NCI-H2081 (cell line): ENCODE measurements at regions not wholly inside any gene's neighbourhood (a gene's known extent, or its start where the extent isn't known, plus 50 kb on each side); places are given as distances from the start of the nearest gene placed in this dataset.
"Not testable (repeated sequence)": the region's sequence is repeated elsewhere in the genome, so short reads cannot be mapped to it uniquely, and the experiment has no call there.

Source experiments
- DNase-seq, 2 experiments: peaks; one replicate each; lab custom pipeline; 2025; lab: John Stamatoyannopoulos, UW

DNA sequence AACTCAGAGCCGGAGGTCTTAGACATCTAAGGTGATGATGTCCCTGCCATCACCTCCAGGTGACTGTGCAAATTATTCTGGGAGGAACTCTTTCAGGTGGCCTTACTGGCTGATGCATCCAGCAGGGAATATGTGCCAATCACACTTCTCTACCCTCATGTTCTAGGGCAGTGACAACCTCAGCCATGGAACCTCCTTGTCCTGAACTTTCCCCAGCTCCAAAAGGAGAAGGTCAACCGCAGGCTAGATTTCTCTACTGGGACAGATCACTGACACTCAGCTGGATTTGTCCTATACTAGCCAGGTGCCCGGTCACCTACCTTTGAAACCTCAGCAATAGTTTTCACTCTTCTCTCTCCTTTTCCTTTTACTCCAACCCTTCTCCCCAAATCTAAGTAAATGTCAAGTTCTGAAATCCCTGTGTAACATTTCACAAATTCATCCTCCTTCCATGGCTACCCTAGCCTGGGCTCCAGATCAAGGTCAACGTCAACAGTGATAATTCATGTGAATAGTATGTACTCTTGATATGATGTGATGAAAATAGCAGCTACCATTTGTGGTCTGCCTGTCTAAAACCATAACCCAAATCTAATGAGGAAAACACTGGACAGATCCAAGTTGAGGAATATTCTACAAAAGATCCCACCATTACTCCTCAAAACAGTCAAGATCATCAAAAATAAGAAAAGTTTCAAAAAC is 115.0 kb upstream of the EGLN3 start:
- DNase-seq, result no peak

DNA sequence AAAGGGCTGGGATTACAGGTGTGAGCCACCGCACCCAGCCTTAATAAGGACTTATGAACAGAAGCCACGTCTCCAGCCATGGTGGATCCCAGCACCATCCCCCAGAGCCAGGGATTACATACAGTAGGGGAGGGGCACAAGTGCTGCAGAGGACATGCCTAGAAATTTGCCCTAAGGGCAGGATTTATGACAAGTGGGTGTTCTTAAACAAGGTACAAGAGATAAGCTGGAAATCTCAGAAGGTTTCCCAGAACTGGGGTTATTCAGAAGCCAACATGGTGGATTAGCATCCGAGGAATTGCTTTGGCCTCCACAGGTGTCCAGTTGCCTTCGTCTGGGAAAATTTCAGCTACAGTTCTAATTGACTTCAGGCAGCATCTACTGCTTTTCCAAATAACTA is 114.4 kb upstream of the EGLN3 start:
- no peak for DNase-seq

DNA sequence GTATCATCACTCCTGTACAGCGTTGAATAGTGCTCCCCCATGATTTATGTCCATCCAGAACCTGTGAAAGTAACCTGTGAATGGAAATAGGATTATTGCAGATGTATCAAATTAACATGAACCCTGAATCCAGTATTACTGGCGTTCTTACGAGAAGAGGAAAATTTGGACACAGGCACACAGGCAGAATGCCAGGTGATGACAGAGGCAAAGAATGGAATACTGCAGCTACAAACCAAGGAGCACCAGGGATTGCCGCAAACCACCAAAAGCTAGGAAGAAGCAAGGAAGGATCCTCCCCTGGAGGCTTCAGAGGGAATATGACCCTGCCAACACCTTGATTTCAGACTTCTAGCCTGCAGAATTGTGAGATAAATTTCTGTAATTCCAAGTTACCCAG is 113.5 kb upstream of the EGLN3 start:
- DNase-seq, result no peak

DNA sequence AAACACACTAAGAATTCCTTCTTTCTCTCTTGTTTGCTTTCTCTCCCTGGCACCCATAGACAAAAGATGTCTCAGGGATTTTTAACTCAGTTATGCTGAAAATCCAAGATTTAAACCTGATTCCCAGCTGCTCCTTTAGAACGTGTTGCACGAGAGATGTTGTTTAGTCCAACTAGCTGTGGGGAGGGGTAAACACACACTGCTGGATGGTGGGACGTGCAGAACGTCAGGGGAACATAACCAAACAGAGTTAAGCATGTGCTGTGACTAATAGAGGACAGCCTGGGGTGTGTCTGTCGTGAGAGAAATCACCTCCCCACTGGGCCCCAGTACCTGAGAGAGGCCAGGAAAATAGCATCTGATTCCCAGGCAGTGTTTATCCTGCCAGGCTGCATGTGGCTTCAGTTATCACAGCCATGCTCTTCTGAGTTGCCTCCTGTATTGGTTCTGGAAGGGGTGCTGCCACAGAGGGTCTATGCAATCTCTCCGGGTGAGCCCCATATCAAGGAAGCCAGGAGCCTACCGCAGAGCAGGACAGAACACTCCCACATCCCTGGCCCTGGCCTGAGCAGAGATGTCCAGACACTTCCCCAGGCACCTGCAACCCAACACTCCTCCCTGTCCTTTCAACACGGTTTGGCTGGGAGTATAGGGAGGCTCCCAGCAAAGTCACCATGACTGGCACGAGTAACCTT is 112.7 kb upstream of the EGLN3 start:
- DNase-seq, result no peak

- DNase-seq, result no peak
Observed at GRCh38 chr14:34063042-34063441, 112.2 kb upstream of the EGLN3 start.

DNA sequence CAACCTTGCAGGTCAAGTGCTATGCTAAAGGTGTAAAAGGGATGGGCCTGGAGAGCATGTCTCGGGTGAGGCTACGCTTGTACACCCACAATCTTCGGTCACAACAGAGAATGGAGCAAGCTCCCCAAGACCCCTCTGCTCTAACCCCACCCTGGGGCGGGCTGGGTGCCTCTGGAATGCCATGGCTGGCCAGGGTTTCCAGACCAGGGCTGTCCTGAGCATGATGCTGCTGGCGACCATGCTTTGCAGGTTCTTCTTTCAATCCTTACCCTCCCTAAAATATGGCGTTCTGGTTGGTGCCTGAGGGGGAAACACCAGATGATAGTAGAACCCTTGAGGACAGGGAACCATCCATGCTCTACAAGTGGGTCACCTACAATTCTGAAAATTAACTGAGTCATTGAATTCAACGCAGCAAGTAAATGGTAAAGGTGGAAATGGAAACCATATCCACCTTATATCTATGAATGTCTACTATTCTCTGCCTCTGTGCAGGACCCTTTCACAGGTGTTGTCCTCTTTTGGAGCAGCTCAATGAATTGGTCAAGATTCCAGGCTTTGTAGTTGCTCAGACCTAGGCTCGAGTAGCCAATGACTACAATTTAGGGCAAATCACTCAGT is 111.6 kb upstream of the EGLN3 start:
- no peak for DNase-seq

- DNase-seq, result no peak
Observed at GRCh38 chr14:34060651-34060999, 109.8 kb upstream of the EGLN3 start.

GRCh38 chr14:34059925-34060650 is 109.2 kb upstream of the EGLN3 start:
- DNase-seq, result peak; percentile 50 to 55

DNA sequence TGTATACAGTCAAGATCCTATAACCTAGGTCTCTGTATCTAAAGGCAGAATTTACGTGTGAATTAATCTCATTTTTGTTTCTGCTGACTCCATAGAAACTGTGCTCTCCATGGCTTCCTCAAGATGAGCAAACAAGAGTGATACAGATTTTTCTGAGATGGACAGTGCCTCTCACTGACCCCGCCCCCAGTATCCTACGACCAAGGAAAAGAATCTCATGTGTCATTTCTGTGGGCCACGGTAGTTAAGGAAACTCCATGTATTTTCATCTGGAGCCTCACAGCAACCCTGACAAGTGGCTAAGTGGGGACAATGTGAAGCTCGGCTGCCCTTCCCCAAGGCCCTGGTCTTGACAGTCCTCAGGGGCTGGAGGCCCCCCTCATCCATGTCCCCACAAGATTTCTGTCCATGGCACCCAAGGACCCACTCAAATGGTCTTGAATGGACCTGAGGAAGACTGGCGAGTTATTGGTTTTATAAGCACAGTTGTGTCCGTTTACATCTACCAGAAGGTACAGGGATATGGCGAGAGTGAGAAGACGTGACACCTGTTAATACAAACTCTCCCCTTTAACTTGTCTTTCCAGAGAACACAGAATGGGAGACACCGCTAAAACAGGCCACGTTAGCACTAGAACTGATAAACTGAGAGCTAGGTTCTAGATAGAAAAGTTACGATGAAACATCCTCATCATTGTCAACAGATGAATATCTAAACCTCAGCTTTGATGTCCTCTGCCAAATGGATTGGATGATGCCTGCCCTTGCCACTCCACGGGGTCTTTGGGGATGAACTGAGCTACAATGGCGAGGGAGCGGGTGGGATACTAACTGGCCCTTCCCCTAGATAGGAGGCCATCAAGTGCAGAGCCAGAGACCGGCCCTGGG is 108.4 kb upstream of the EGLN3 start:
- DNase-seq, result no peak

- DNase-seq, result no peak
Observed at GRCh38 chr14:34058510-34058909, 107.6 kb upstream of the EGLN3 start.

- no peak for DNase-seq
Observed at GRCh38 chr14:34056046-34056445, 105.2 kb upstream of the EGLN3 start.

GRCh38 chr14:34055157-34055950 is 104.5 kb upstream of the EGLN3 start:
- no peak for DNase-seq

- DNase-seq, result no peak
Observed at GRCh38 chr14:34053666-34054065, 102.8 kb upstream of the EGLN3 start.

DNA sequence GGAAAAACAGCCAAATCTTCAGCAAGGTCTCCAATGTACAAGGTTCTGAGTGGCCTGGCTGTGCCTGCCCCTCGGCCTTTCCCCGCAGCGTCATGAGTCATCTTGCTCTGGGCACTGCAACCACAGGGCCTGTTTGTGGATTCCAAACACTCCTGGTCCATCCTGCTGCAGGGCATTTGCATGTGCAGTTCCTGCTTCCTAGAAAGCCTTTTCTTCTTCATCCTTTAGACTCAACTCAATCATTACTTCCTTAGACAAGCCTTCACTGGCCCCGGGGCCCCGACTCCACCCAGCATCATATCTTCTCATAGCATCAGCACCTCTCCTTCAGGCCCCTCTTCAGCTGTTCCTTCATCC is 101.8 kb upstream of the EGLN3 start:
- no peak for DNase-seq

DNA sequence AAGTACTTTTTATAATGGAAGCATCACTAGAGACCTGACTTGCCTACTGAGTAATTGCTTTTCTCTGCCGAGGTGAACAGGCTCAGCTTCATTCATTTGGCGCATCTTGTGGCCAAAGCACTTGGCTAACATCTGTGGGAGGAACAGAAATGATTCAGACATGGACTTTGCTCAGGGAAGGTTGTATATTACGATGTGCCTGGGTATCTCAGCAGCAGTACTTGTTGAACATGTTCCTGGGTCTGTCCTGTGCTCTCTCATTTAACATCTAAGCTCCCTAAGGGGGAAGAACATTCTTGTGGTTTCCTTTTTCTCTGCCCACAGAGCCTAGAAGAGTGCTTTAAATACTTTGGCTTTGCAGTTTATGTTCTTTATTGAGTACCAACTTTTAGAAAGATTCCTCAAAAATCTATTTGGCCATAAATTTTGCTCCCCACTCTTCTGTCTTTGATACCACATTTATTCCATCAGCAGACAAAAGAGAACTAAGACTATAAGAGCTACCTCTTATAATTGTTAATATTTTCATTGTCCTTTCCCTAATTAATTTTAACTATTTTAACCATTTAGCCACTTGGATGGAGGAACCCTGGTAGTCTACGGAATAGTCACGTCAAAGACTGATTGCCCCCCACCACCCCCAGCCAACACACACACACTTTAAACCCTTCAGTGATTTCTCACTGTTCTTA is 101.2 kb upstream of the EGLN3 start:
- DNase-seq, result no peak

DNA sequence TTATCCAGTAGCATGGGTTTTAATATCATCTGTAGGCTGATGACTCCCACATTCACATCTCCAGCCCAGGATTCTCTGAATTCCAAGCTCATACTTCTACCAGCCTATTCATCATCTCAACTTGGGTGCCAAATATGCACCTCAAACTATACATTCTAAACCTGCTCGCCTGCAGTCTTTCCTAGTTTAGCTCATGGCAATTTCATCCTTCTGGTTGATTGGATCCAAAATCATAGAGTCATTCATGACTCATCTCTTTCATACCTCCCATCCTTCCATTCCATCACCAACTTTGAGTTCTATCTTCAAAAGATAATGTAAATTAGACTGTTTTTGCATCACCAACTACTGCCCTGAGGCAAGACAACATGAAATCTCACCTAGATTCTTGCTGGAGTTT is 99.7 kb upstream of the EGLN3 start:
- DNase-seq, result no peak

GRCh38 chr14:34049790-34050189 is 98.9 kb upstream of the EGLN3 start:
- DNase-seq, result no peak

DNA sequence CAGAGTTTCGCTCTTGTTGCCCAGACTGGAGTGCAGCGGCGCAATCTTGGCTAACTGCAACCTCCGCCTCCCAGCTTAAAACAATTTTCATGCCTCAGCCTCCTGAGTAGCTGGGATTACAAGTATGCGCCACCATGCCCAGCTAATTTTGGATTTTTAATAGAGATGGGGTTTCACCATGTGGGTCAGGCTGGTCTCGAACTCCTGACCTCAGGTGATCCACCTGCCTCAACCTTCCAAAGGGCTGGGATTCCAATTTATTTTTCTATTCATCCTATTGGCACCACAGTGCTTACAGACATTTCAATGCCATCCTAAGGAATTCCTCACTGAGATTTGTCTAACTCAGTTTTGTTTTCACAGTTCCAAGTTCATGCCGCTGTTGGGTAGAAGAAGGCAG is 98.3 kb upstream of the EGLN3 start:
- DNase-seq, result not testable (repeated sequence)

GRCh38 chr14:34046799-34047520 is 96.1 kb upstream of the EGLN3 start:
- DNase-seq, result no peak
